Right lobe of liver (tissue), 4 donors: ENCODE measurements at regions not wholly inside any gene's neighbourhood (a gene's known extent, or its start where the extent isn't known, plus 50 kb on each side); places are given as distances from the start of the nearest gene placed in this dataset.

Experiments used
- CTCF ChIP-seq, 4 donors: fragments of 200-600 bp in 3 of 4; fragments of 450-650 bp in 1 of 4; IDR thresholded peaks; one replicate each; pipeline versions ENCODE4 v1.5.1 to v1.8.0; 2016 to 2022; ENCODE audit warnings: antibody characterized with exemption in 4 of 4, mild to moderate bottlenecking in 2 of 4
- POLR2A ChIP-seq: fragments of 450-650 bp; IDR thresholded peaks from one replicate; pipeline ENCODE4 v1.6.1; 2017; ENCODE audit warnings: antibody characterized with exemption, mild to moderate bottlenecking
- donor health status: DM: no; HTN: no; CAD: no.
- donor health status: DM: no; HTN: no; CAD: no.
- donor health status: DM: no; HTN: yes; CAD: no.

DNA sequence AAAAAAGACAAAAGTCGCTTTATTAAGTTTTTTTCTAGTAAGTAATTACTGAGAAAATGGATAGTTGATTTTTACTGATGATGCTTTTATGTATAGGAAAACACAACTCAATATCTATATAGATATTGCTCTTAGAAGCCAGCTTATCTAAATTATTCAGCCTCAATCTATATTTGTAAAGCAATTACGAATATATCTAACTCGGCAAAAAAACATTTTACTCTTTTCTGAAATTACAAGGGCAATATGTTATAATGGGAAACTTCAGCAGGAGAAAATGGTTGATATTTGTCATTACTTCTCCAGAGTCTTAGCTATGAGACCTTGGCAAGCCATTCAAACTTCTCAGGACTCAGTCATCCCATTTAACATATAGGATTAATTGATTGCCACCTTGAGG is 228.5 kb downstream of the SLC7A11 start:
- TF ChIP-seq POLR2A = no peak
- TF ChIP-seq CTCF (IDR thresholded peaks at IDR 0.05) = no peak
